Thymus (tissue), 11 donors: ENCODE measurements at regions not wholly inside any gene's neighbourhood (a gene's known extent, or its start where the extent isn't known, plus 50 kb on each side); places are given as distances from the start of the nearest gene placed in this dataset.

ENCODE experiments used
- DNase-seq, 9 donors: peaks; one replicate each; pipeline ENCODE4 v3.0.0-alpha.2; 2013; ENCODE audit warnings: low spot score in 9 of 9, low read depth in 6 of 9, missing footprints in 1 of 9
- H3K27ac ChIP-seq, 2 donors: one replicate each; pipeline ENCODE4 v1.5.1; 2013; ENCODE audit warnings: control low read depth in 1 of 2, low read depth in 1 of 2, low read length in 1 of 2, mild to moderate bottlenecking in 1 of 2, moderate library complexity in 1 of 2
- H3K27me3 ChIP-seq, 2 donors: one replicate each; pipeline ENCODE4 v1.5.1; 2013; ENCODE audit warnings: low read length in 1 of 2; ENCODE audit not compliant: control insufficient read depth in 2 of 2, insufficient read depth in 1 of 2
- H3K36me3 ChIP-seq, 2 donors: one replicate each; pipeline ENCODE4 v1.5.1; 2013; ENCODE audit warnings: low read length in 1 of 2, mild to moderate bottlenecking in 1 of 2, moderate library complexity in 1 of 2; ENCODE audit not compliant: control insufficient read depth in 2 of 2, insufficient read depth in 2 of 2
- H3K4me1 ChIP-seq, 2 donors: one replicate each; pipeline ENCODE4 v1.5.1; 2013; ENCODE audit warnings: low read length in 2 of 2; ENCODE audit not compliant: control insufficient read depth in 2 of 2, insufficient read depth in 2 of 2
- H3K4me3 ChIP-seq, 2 donors: one replicate each; pipeline ENCODE4 v1.5.1; 2013; ENCODE audit warnings: low read length in 2 of 2, control low read depth in 1 of 2, mild to moderate bottlenecking in 1 of 2
- H3K9me3 ChIP-seq, 2 donors: one replicate each; pipeline ENCODE4 v1.5.1; 2013; ENCODE audit warnings: low read length in 1 of 2, mild to moderate bottlenecking in 1 of 2; ENCODE audit not compliant: control insufficient read depth in 2 of 2, insufficient read depth in 1 of 2
- WGBS: extraction: QIAGEN DNeasy Blood & Tissue Kit; methylation state at CpG from one replicate; pipeline ENCODE4 v1.1.7; 2013; 5-methylcytosine and 5-hydroxymethylcytosine counted together
- donor health status: healthy.

GRCh38 chr1:168879896-168880734, 151.1 kb upstream of the DPT start:
- no peak for DNase-seq
- no peaks in the 10 kb centered on the region for H3K9me3 ChIP-seq
- no peak overlapping the region for H3K27ac ChIP-seq
- 82% methylated on average over 10 of the region's 10 CpGs for WGBS
- no peaks in the 10 kb centered on the region for H3K4me1 ChIP-seq
- H3K27me3 ChIP-seq = no peaks in the 10 kb centered on the region
- no peak overlapping the region for H3K4me3 ChIP-seq
- H3K36me3 ChIP-seq = no peaks in the 10 kb centered on the region

DNA sequence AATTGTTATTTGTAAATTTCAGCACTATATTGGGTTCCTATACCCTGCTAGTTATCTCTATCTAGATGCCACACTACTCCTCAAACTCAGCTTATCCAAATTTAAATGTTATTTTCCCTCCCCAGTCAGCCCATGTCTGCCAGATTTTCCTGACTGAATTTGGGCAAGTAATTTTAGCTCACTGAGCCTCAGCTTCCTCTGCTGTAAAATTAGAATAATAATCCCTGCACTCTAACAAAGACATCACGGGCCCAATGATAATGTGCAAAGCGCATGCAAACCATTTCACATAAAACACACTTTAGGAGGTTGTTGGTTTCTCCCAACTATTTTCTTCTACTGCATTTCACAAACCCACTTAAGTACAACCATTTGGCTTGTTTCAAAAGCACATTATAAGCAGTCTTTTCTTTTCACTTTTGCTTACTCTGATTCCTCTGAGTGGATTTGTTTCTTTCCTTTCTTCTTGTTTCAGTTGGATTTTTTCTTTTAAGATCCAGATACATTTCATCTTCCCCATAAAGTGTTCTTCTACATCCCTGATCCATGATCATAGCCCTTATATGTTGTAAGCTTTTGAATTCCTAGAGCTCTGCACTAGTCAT, 152.8 kb upstream of the DPT start:
- 98% methylated on average over 2 of the region's 2 CpGs for WGBS
- H3K27ac ChIP-seq = no peak overlapping the region
- no peak overlapping the region for H3K4me3 ChIP-seq
- no peaks in the 10 kb centered on the region for H3K27me3 ChIP-seq
- no peak for DNase-seq
- H3K4me1 ChIP-seq = no peaks in the 10 kb centered on the region
- no peaks in the 10 kb centered on the region for H3K36me3 ChIP-seq
- H3K9me3 ChIP-seq = no peaks in the 10 kb centered on the region

DNA sequence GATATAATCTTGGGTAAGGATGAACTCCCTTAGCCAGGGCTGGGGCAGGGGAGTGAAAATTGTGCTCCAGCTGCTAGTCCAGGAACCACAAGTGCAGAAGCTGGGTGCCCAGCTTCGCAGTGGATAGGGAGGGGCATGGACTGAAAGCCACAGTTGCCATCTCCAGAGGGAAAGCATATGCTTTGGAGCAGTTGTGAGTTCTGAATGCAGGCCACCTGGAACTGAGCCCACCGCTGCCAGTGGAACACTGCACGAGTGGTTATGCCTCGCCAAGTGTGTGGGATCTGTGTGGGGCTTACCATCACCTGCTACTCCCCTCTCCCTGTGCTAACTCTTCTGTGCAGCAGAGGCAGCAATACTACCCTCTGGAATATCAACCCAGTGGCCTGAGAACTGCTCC, 158.4 kb upstream of the DPT start:
- Histone ChIP-seq H3K9me3 (no peaks in the 10 kb centered on the region), H3K27ac (no peak overlapping the region), H3K36me3 (no peaks in the 10 kb centered on the region), H3K4me3 (no peak overlapping the region), H3K27me3 (no peaks in the 10 kb centered on the region), H3K4me1 (no peaks in the 10 kb centered on the region)
- DNase-seq = no peak
- WGBS = 68% methylated on average over 4 of the region's 4 CpGs

DNA sequence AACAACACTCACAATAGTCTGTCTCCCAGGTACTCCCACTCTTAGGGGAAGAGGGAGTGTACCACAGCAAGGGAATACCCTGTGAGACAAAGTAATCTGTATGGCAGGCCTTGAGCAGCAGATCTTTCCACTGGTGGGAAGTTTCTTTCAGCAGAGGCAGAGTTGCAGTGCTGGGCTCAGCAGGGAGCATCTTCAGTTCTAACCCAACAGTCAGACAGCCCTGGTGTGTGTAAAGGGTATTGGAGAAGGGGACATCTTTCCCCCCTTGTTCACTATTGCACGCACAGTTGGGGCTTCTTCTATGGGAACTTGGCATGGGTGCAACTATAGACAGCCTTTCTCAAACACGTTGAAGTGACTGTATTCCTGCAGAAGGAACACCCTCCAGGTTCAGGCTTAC, 159.4 kb upstream of the DPT start:
- Histone ChIP-seq H3K36me3 (no peaks in the 10 kb centered on the region), H3K9me3 (no peaks in the 10 kb centered on the region), H3K4me3 (no peak overlapping the region), H3K27ac (no peak overlapping the region), H3K4me1 (no peaks in the 10 kb centered on the region), H3K27me3 (no peaks in the 10 kb centered on the region)
- DNase-seq = no peak
- 44% methylated on average over 2 of the region's 2 CpGs for WGBS

DNA sequence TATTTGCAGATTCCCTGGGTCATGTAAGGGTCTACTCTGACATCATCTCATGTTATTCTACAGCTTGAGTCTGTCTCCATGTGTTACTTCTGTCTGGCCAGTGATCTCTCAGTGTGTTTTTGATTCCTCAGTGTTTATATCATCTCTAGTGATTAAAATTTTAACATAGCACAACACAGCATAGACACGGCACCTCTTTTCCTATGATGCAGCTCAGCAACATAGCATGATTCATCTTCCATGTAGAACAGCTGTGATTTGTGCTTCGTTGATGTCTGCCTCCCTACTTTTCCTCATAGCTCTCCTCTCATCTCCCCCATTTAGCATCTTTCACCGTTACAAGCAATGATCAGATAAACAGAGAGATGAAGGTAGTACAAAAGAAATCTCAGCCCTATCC, 163.9 kb upstream of the DPT start:
- no peaks in the 10 kb centered on the region for H3K27me3 ChIP-seq
- WGBS = 92% methylated on average over 3 of the region's 3 CpGs
- H3K4me3 ChIP-seq = no peak overlapping the region
- H3K27ac ChIP-seq = no peak overlapping the region
- H3K36me3 ChIP-seq = no peaks in the 10 kb centered on the region
- no peaks in the 10 kb centered on the region for H3K9me3 ChIP-seq
- no peaks in the 10 kb centered on the region for H3K4me1 ChIP-seq
- no peak for DNase-seq

- Histone ChIP-seq H3K4me3 (no peak overlapping the region), H3K36me3 (no peaks in the 10 kb centered on the region), H3K27ac (no peak overlapping the region), H3K4me1 (no peaks in the 10 kb centered on the region), H3K27me3 (no peaks in the 10 kb centered on the region), H3K9me3 (no peaks in the 10 kb centered on the region)
- DNase-seq = no peak
- 98% methylated on average over 3 of the region's 3 CpGs for WGBS
Measured at GRCh38 chr1:168893359-168893801, 164.4 kb upstream of the DPT start.

DNA sequence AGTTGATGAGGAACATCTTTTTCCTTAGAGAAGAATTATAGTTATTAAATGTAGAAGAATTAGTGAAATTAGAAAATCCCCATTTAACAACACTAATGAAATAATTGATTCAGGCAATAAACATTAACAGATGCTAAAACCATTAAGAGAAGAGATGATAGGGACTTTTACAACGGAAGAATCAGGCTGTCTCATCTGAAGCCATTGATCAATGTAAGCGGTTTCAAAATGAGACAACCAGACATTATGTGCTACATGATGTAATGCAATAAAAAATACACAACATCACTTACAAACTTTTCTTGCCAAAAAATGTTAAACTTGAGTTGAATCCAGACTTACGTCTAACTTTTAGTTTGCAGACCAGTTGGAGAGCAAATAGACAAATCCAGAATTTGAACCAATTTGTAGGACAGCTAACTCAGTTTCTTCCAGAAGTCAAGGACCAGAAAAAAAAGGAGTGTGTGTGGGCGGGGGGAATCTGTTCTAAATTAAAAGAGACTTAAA, 165.4 kb upstream of the DPT start:
- Histone ChIP-seq H3K9me3 (no peaks in the 10 kb centered on the region), H3K27me3 (no peaks in the 10 kb centered on the region), H3K4me3 (no peak overlapping the region), H3K36me3 (no peaks in the 10 kb centered on the region), H3K27ac (no peak overlapping the region), H3K4me1 (no peaks in the 10 kb centered on the region)
- no peak for DNase-seq
- WGBS = 72% methylated on average over 4 of the region's 4 CpGs

- 95% methylated on average over 2 of the region's 2 CpGs for WGBS
- Histone ChIP-seq H3K4me1 (no peaks in the 10 kb centered on the region), H3K27ac (no peak overlapping the region), H3K27me3 (no peaks in the 10 kb centered on the region), H3K9me3 (no peaks in the 10 kb centered on the region), H3K4me3 (no peak overlapping the region), H3K36me3 (no peaks in the 10 kb centered on the region)
- DNase-seq = no peak
Measured at GRCh38 chr1:168897249-168897648, 168.2 kb upstream of the DPT start.

DNA sequence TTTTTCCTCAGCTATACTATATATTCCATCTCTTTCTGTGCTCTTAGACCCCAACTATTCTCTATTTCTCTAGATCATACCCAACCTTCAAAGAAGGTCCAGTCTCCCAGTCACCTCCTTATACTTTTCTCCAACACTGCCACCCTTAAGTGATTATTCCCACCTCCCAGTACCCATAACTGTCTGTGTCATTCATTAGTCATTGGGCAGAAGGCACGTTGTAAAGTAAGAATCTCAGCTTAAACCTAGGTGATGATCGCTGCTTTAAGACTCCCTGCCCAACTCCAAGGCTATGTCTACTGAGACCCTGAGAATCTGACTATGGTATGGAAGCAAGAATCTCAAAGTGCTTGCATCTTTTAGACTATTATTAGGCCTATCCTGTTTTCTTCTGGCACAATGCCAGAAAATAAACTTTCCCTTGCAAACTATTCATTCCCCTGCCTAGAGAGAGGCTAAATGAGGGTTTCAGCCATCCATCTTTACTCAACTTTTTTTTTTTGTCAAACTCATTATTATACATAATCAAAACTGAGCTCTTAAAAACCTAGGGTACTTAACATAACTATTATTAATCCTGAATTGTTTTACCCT, 174.3 kb upstream of the DPT start:
- WGBS = 95% methylated on average over 2 of the region's 2 CpGs
- Histone ChIP-seq H3K9me3 (no peaks in the 10 kb centered on the region), H3K4me3 (no peak overlapping the region), H3K27ac (no peak overlapping the region), H3K27me3 (no peaks in the 10 kb centered on the region), H3K4me1 (no peaks in the 10 kb centered on the region), H3K36me3 (no peaks in the 10 kb centered on the region)
- DNase-seq = no peak
